OCI-LY7 (cell line): ENCODE measurements at regions not wholly inside any gene's neighbourhood (a gene's known extent, or its start where the extent isn't known, plus 50 kb on each side); places are given as distances from the start of the nearest gene placed in this dataset.

ENCODE experiments used
- BruUV-seq: library from RNA; stranded (reverse); fragments of 400-500 nt; replicated peaks from 2 replicates; lab custom pipeline; 2021; lab: Mats Ljungman, UMichigan
- CTCF ChIA-PET: fragments of 300-600 bp; sonication (Branson Sonifier 250); formaldehyde crosslinking; loops from one replicate; lab custom pipeline; 2022; ENCODE audit warnings: antibody characterized with exemption; ENCODE audit not compliant: unreplicated experiment; lab: Charles Lee
- POLR2A ChIA-PET: fragments of 300-600 bp; sonication (Branson Sonifier 250); formaldehyde crosslinking; loops from one replicate; lab custom pipeline; 2022; ENCODE audit warnings: antibody characterized with exemption; lab: Charles Lee
- DNase-seq: peaks from one replicate; pipeline ENCODE4 v3.0.0-alpha.2; 2015; ENCODE audit warnings: low spot score
- H2AFZ ChIP-seq: fragments of 200-600 bp; sonication (generic), shearing (Covaris generic); 2 replicates; pipeline ENCODE4 v1.6.1; 2014; ENCODE audit warnings: mild to moderate bottlenecking, antibody characterized with exemption, low read length, moderate library complexity
- H3K27ac ChIP-seq: fragments of 200-600 bp; sonication (generic); 2 replicates; pipeline ENCODE4 v1.5.1; 2014; ENCODE audit warnings: mixed run types, low read depth, mild to moderate bottlenecking, moderate library complexity, low read length, inconsistent platforms; ENCODE audit not compliant: poor library complexity, severe bottlenecking
- H3K36me3 ChIP-seq: fragments of 200-600 bp; sonication (generic); 2 replicates; pipeline ENCODE4 v1.6.1; 2014; ENCODE audit warnings: mild to moderate bottlenecking, antibody characterized with exemption, low read length, moderate library complexity, mixed read lengths; ENCODE audit not compliant: insufficient read depth
- H3K4me1 ChIP-seq: fragments of 200-600 bp; sonication (generic); 2 replicates; pipeline ENCODE4 v1.5.1; 2014; ENCODE audit warnings: mild to moderate bottlenecking, low read length; ENCODE audit not compliant: insufficient read depth, poor library complexity, severe bottlenecking
- H3K4me2 ChIP-seq: fragments of 200-600 bp; sonication (generic); 2 replicates; pipeline ENCODE4 v1.6.1; 2014; ENCODE audit warnings: mild to moderate bottlenecking, low read length
- H3K4me3 ChIP-seq: fragments of 200-600 bp; sonication (generic); 2 replicates; pipeline ENCODE4 v1.5.1; 2014; ENCODE audit warnings: mild to moderate bottlenecking, low read depth, low read length; ENCODE audit not compliant: poor library complexity, severe bottlenecking
- H3K79me2 ChIP-seq: fragments of 200-600 bp; sonication (generic); 2 replicates; pipeline ENCODE4 v1.6.1; 2016; ENCODE audit warnings: low read depth, mild to moderate bottlenecking, low read length, moderate library complexity, mixed read lengths; ENCODE audit not compliant: insufficient read depth
- H3K9me2 ChIP-seq: fragments of 200-600 bp; sonication (generic); 2 replicates; pipeline ENCODE4 v1.6.1; 2016; ENCODE audit warnings: mild to moderate bottlenecking, low read length, mixed read lengths; ENCODE audit not compliant: insufficient read depth
- H3K9me3 ChIP-seq: fragments of 200-600 bp; sonication (generic); 2 replicates; pipeline ENCODE4 v1.6.1; 2014; ENCODE audit warnings: mild to moderate bottlenecking, mixed run types, low read length, mixed read lengths
- H4K20me1 ChIP-seq: fragments of 200-600 bp; sonication (generic); 2 replicates; pipeline ENCODE4 v1.6.1; 2014; ENCODE audit warnings: mild to moderate bottlenecking, antibody characterized with exemption, low read length, moderate library complexity, mixed read lengths; ENCODE audit not compliant: insufficient read depth
- EZH2phosphoT487 ChIP-seq: fragments of 200-600 bp; sonication (generic); IDR thresholded peaks from 2 replicates; pipeline ENCODE4 v1.6.1; 2018; ENCODE audit warnings: low read depth, borderline replicate concordance, mild to moderate bottlenecking, mixed run types, antibody characterized with exemption, low read length, moderate library complexity, mixed read lengths
- intact Hi-C: fragments of 100-400 bp; cut with micrococcal nuclease; formaldehyde crosslinking; loops from one replicate; pipeline ENCODE4 v1.10.0; 2022; ENCODE audit not compliant: unreplicated experiment
- TF ChIP-seq, protein P1 (sequence below): fragments of 200-600 bp; sonication (generic); conservative IDR thresholded peaks from 2 replicates; pipeline ENCODE4 v1.5.1; 2014; ENCODE audit warnings: mild to moderate bottlenecking, antibody characterized with exemption, low read length, moderate library complexity, mixed read lengths

GRCh38 chr21:17976139-17976538, 157.0 kb upstream of the C21orf91 start:
- Histone ChIP-seq H3K36me3 (no peaks in the 10 kb centered on the region), H3K4me1 (no peaks in the 10 kb centered on the region), H2AFZ (no peak overlapping the region), H3K9me3 (no peaks in the 10 kb centered on the region), H3K9me2 (no peaks in the 10 kb centered on the region), H3K79me2 (no peaks in the 10 kb centered on the region), H3K27ac (no peak overlapping the region), H3K4me3 (no peak overlapping the region), H4K20me1 (no peaks in the 10 kb centered on the region), H3K4me2 (no peak overlapping the region)
- intact Hi-C loops: no loop called here
- ChIA-PET POLR2A (interaction anchor here (0.6 kb wide), 1 partner anchor 20 kb away, joined by 3 read pairs; no protein-coding TSS in a partner anchor), CTCF (no interaction called here)
- no peak for DNase-seq
- no TSS peak for BruUV-seq
- no peak for TF ChIP-seq EZH2phosphoT487

- Histone ChIP-seq H2AFZ (no peak overlapping the region), H3K79me2 (no peaks in the 10 kb centered on the region), H3K9me2 (no peaks in the 10 kb centered on the region), H3K27ac (no peak overlapping the region), H3K4me2 (no peak overlapping the region), H3K4me1 (no peaks in the 10 kb centered on the region), H3K4me3 (no peak overlapping the region), H3K36me3 (no peaks in the 10 kb centered on the region), H4K20me1 (no peaks in the 10 kb centered on the region), H3K9me3 (no peaks in the 10 kb centered on the region)
- POLR2A ChIA-PET: no interaction called here
- DNase-seq: no peak
- intact Hi-C loops: no loop called here
- CTCF ChIA-PET: no interaction called here
- no peak for TF ChIP-seq EZH2phosphoT487
- TF ChIP-seq, protein P1, sequence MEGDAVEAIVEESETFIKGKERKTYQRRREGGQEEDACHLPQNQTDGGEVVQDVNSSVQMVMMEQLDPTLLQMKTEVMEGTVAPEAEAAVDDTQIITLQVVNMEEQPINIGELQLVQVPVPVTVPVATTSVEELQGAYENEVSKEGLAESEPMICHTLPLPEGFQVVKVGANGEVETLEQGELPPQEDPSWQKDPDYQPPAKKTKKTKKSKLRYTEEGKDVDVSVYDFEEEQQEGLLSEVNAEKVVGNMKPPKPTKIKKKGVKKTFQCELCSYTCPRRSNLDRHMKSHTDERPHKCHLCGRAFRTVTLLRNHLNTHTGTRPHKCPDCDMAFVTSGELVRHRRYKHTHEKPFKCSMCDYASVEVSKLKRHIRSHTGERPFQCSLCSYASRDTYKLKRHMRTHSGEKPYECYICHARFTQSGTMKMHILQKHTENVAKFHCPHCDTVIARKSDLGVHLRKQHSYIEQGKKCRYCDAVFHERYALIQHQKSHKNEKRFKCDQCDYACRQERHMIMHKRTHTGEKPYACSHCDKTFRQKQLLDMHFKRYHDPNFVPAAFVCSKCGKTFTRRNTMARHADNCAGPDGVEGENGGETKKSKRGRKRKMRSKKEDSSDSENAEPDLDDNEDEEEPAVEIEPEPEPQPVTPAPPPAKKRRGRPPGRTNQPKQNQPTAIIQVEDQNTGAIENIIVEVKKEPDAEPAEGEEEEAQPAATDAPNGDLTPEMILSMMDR: no peak
- BruUV-seq: no TSS peak
These were observed 148.2 kb upstream of the C21orf91 start for GRCh38 chr21:17967319-17967718.

DNA sequence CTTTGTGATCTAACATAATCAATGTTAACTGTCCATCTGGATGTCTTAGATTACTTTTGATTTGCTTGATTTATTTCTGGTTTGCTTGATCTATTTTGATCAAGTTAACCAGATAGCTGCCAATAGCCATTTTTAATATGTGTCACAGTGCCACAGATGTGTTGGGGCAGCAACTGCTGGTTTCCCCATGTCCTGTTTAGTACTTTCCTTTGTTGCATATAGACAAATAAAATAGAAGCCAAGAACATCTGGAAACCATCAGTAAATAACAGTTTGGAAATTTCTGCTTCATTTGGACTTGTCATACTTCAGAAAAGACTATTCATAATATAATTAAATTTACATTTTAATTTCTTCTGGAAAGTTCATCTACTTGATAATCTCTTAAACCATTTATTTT, 145.6 kb upstream of the C21orf91 start:
- H3K27ac ChIP-seq: no peak overlapping the region
- no peaks in the 10 kb centered on the region for H4K20me1 ChIP-seq
- intact Hi-C loops: no loop called here
- H3K36me3 ChIP-seq: no peaks in the 10 kb centered on the region
- TF ChIP-seq, protein P1: no peak
- TF ChIP-seq EZH2phosphoT487: no peak
- H3K79me2 ChIP-seq: no peaks in the 10 kb centered on the region
- H3K4me2 ChIP-seq: no peak overlapping the region
- no peaks in the 10 kb centered on the region for H3K9me2 ChIP-seq
- POLR2A ChIA-PET: no interaction called here
- H3K4me3 ChIP-seq: no peak overlapping the region
- H3K4me1 ChIP-seq: no peaks in the 10 kb centered on the region
- H3K9me3 ChIP-seq: no peaks in the 10 kb centered on the region
- no TSS peak for BruUV-seq
- DNase-seq: no peak
- CTCF ChIA-PET: no interaction called here
- H2AFZ ChIP-seq: no peak overlapping the region
